ENCODE measurements at regions not wholly inside any gene's neighbourhood (a gene's known extent, or its start where the extent isn't known, plus 50 kb on each side); places are given as distances from the start of the nearest gene placed in this dataset.

DNA sequence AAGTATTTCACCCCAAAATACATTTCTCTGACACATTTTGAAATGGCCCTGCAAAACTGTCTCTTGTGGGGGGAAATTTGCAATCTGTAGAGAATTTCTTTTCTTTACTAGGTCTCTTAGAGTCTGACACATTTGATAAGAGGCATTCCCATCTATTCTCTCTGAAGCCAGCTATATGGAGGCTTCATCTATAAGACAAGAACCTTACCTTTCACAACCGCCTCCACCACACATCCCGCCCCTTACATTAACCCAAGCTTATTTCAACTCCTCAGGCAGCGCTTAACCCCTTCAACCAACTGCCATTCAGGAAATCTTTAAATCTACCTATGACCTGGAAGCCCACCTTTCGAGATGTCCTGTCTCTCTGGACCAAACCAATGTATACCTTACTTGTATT is 829.5 kb downstream of the TLE4 start:
- TF ChIP-seq, protein P1, sequence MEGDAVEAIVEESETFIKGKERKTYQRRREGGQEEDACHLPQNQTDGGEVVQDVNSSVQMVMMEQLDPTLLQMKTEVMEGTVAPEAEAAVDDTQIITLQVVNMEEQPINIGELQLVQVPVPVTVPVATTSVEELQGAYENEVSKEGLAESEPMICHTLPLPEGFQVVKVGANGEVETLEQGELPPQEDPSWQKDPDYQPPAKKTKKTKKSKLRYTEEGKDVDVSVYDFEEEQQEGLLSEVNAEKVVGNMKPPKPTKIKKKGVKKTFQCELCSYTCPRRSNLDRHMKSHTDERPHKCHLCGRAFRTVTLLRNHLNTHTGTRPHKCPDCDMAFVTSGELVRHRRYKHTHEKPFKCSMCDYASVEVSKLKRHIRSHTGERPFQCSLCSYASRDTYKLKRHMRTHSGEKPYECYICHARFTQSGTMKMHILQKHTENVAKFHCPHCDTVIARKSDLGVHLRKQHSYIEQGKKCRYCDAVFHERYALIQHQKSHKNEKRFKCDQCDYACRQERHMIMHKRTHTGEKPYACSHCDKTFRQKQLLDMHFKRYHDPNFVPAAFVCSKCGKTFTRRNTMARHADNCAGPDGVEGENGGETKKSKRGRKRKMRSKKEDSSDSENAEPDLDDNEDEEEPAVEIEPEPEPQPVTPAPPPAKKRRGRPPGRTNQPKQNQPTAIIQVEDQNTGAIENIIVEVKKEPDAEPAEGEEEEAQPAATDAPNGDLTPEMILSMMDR (IDR thresholded peaks at IDR 0.05 in 4 of 5, conservative IDR thresholded peaks at IDR 0.05 in 1 of 5) = no peak
- no peak for TF ChIP-seq POLR2A (IDR thresholded peaks at IDR 0.05)
